Panc1 (cell line): ENCODE measurements at regions not wholly inside any gene's neighbourhood (a gene's known extent, or its start where the extent isn't known, plus 50 kb on each side); places are given as distances from the start of the nearest gene placed in this dataset.

Experiments
- ATAC-seq: fragments of 200-7000 bp; cut with Tn5 transposase; 2 replicates; pipeline ENCODE4 v1.9.1; 2020; ENCODE audit warnings: mild to moderate bottlenecking, moderate library complexity
- BruUV-seq: library from RNA; stranded (reverse); fragments of 400-500 nt; replicated peaks from 2 replicates; lab custom pipeline; 2021; lab: Mats Ljungman, UMichigan
- CTCF ChIA-PET: fragments of 300-600 bp; sonication (Branson Sonifier 250); formaldehyde crosslinking; loops from one replicate; lab custom pipeline; 2022; ENCODE audit warnings: antibody characterized with exemption; lab: Charles Lee
- POLR2A ChIA-PET: fragments of 300-600 bp; sonication (Branson Sonifier 250); formaldehyde crosslinking; loops from one replicate; lab custom pipeline; 2022; ENCODE audit warnings: antibody characterized with exemption; lab: Charles Lee
- DNase-seq: peaks from one replicate; pipeline ENCODE4 v3.0.0-alpha.2; 2010; ENCODE audit warnings: low read depth, low spot score
- H3K27ac ChIP-seq: 2 replicates; pipeline ENCODE4 v1.5.1; 2011; ENCODE audit warnings: mild to moderate bottlenecking, low read length, inconsistent platforms
- H3K27me3 ChIP-seq: fragments of 200-500 bp; sonication (Bioruptor generic); 2 replicates; pipeline ENCODE4 v1.6.0; 2014; ENCODE audit warnings: low read length, inconsistent platforms; ENCODE audit not compliant: control insufficient read depth, insufficient read depth
- H3K36me3 ChIP-seq: fragments of 200-500 bp; sonication (Bioruptor generic); 2 replicates; pipeline ENCODE4 v1.5.1; 2014; ENCODE audit warnings: inconsistent platforms, mild to moderate bottlenecking, low read length, moderate library complexity; ENCODE audit not compliant: control insufficient read depth, insufficient read depth
- H3K4me1 ChIP-seq: 2 replicates; pipeline ENCODE4 v1.5.1; 2011; ENCODE audit warnings: inconsistent platforms, mild to moderate bottlenecking, low read length, moderate library complexity; ENCODE audit not compliant: control insufficient read depth, insufficient read depth
- H3K4me3 ChIP-seq, 2 experiments: 2 replicates each; pipeline ENCODE4 v1.5.1; 2011 to 2012; ENCODE audit warnings: low read depth in 2 of 2, low read length in 2 of 2, mild to moderate bottlenecking in 2 of 2, inconsistent platforms in 1 of 2, moderate library complexity in 1 of 2
- H3K9me3 ChIP-seq: fragments of 200-500 bp; sonication (Bioruptor generic); 2 replicates; pipeline ENCODE4 v1.5.1; 2014; ENCODE audit warnings: low read depth, mild to moderate bottlenecking, inconsistent platforms, low read length, moderate library complexity; ENCODE audit not compliant: control insufficient read depth, insufficient read depth
- CTCF ChIP-seq: fragments of 450-650 bp; IDR thresholded peaks from 2 replicates; pipeline ENCODE4 v1.5.1; 2017; ENCODE audit warnings: mild to moderate bottlenecking
- POLR2AphosphoS5 ChIP-seq: IDR thresholded peaks from 2 replicates; pipeline ENCODE4 v1.6.1; 2012; ENCODE audit warnings: mild to moderate bottlenecking, low read depth, low read length, moderate library complexity
- SIN3A ChIP-seq: IDR thresholded peaks from 2 replicates; pipeline ENCODE4 v1.6.1; 2012; ENCODE audit warnings: low read depth, mild to moderate bottlenecking, low read length, moderate library complexity, borderline replicate concordance; ENCODE audit not compliant: insufficient read depth
- TCF7L2 ChIP-seq: IDR thresholded peaks from 2 replicates; pipeline ENCODE4 v1.6.1; 2011; ENCODE audit warnings: mild to moderate bottlenecking, low read depth, low read length, inconsistent platforms
- in situ Hi-C: cut with HindIII; loops from 2 replicates; pipeline ENCODE4 v1.10.0; 2016; ENCODE audit warnings: low sequenced_read_pairs, low pct_unique_long_range_greater_than_20kb
- intact Hi-C: fragments of 100-400 bp; cut with micrococcal nuclease; formaldehyde crosslinking; loops from one replicate; pipeline ENCODE4 v1.10.0; 2022; ENCODE audit not compliant: unreplicated experiment
- TF ChIP-seq, protein P1 (sequence below), 2 experiments: IDR thresholded peaks; 2 replicates each; pipeline ENCODE4 v1.6.1; 2011 to 2012; ENCODE audit warnings: low read depth in 2 of 2, control low read depth in 1 of 2, low read length in 1 of 2, mild to moderate bottlenecking in 1 of 2, moderate library complexity in 1 of 2; ENCODE audit not compliant: insufficient read depth in 1 of 2

- Histone ChIP-seq H3K9me3 (no peaks in the 10 kb centered on the region), H3K36me3 (no peaks in the 10 kb centered on the region), H3K27me3 (no peaks in the 10 kb centered on the region), H3K27ac (no peak overlapping the region), H3K4me3 (no peak overlapping the region), H3K4me1 (no peaks in the 10 kb centered on the region)
- intact Hi-C loops = no loop called here
- CTCF ChIA-PET = no interaction called here
- no peak for TF ChIP-seq POLR2AphosphoS5
- no peak for TF ChIP-seq TCF7L2
- TF ChIP-seq, protein P1, sequence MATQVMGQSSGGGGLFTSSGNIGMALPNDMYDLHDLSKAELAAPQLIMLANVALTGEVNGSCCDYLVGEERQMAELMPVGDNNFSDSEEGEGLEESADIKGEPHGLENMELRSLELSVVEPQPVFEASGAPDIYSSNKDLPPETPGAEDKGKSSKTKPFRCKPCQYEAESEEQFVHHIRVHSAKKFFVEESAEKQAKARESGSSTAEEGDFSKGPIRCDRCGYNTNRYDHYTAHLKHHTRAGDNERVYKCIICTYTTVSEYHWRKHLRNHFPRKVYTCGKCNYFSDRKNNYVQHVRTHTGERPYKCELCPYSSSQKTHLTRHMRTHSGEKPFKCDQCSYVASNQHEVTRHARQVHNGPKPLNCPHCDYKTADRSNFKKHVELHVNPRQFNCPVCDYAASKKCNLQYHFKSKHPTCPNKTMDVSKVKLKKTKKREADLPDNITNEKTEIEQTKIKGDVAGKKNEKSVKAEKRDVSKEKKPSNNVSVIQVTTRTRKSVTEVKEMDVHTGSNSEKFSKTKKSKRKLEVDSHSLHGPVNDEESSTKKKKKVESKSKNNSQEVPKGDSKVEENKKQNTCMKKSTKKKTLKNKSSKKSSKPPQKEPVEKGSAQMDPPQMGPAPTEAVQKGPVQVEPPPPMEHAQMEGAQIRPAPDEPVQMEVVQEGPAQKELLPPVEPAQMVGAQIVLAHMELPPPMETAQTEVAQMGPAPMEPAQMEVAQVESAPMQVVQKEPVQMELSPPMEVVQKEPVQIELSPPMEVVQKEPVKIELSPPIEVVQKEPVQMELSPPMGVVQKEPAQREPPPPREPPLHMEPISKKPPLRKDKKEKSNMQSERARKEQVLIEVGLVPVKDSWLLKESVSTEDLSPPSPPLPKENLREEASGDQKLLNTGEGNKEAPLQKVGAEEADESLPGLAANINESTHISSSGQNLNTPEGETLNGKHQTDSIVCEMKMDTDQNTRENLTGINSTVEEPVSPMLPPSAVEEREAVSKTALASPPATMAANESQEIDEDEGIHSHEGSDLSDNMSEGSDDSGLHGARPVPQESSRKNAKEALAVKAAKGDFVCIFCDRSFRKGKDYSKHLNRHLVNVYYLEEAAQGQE (IDR thresholded peaks at IDR 0.05; ENCODE audit: insufficient read depth in 1 of 2, low read depth in 2 of 2, low read length in 1 of 2) = no peak
- no peak for TF ChIP-seq CTCF
- no peak for TF ChIP-seq SIN3A
- no TSS peak for BruUV-seq
- in situ Hi-C loops = no loop called here
- POLR2A ChIA-PET = no interaction called here
- DNase-seq (no peak), ATAC-seq (no peak)
Measured at GRCh38 chr10:78187371-78187770, 153.7 kb downstream of the RPS24 start.

DNA sequence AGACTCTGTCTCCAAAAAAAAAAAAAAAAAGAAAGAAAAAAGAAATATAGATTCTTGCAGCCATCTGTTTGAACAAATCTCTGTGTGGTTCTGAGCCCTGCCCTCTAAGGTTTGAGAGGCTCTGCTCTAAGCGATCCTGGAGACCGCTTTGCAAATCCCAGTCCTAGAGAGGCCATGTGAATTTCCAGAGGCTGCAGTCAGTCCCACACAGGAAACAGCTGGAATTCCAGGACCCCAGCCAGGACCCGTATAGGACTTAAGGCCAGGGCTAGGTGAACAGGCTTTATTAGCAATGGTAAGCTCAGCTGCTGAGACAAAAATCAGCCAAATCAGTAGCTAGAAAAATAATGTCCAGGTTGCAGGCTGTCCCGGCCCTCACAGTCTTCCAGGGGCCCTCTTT is 154.8 kb downstream of the RPS24 start:
- H3K36me3 ChIP-seq = no peaks in the 10 kb centered on the region
- DNase-seq (no peak), ATAC-seq (no peak)
- no peak overlapping the region for H3K4me3 ChIP-seq
- no TSS peak for BruUV-seq
- H3K4me1 ChIP-seq = no peaks in the 10 kb centered on the region
- H3K27ac ChIP-seq = no peak overlapping the region
- H3K9me3 ChIP-seq = no peaks in the 10 kb centered on the region
- CTCF ChIA-PET = no interaction called here
- in situ Hi-C loops (no loop called here), intact Hi-C loops (no loop called here)
- no peak for TF ChIP-seq POLR2AphosphoS5
- TF ChIP-seq CTCF = no peak
- TF ChIP-seq TCF7L2 = no peak
- TF ChIP-seq SIN3A = no peak
- TF ChIP-seq, protein P1 (IDR thresholded peaks at IDR 0.05; ENCODE audit: insufficient read depth in 1 of 2, low read depth in 2 of 2, low read length in 1 of 2) = no peak
- POLR2A ChIA-PET = no interaction called here
- H3K27me3 ChIP-seq = no peaks in the 10 kb centered on the region
